NCI-H748 (cell line): ENCODE measurements at regions not wholly inside any gene's neighbourhood (a gene's known extent, or its start where the extent isn't known, plus 50 kb on each side); places are given as distances from the start of the nearest gene placed in this dataset.
A peak's percentile ranks its signal among the peaks of the same experiment; 100 is the strongest.

Experiments
- DNase-seq: peaks from one replicate; lab custom pipeline; 2025; ENCODE audit not compliant: unreplicated experiment; lab: John Stamatoyannopoulos, UW

- no peak for DNase-seq
Measured at GRCh38 chr18:72100465-72101004, 443.6 kb downstream of the CBLN2 start.

GRCh38 chr18:72091369-72091768 lies 452.8 kb downstream of the CBLN2 start:
- DNase-seq: no peak

DNA sequence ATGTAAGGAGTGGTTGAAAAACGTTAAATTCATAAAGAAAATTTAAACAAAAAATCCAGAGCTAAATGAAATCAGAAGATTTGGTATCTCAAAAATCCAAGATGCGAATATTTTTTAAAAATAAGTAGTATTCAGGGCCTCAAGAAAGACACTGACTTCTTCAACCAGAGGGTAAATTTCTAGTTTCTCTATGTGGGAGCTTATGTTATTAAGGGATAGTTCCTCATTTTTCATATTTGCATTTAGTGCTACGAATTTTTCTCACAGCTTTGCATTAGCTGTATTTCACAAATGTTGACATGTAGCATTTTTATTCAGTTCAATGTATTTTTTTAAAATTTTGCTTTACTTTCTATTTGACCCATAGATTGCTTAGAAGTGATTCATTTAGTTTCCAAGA lies 454.7 kb downstream of the CBLN2 start:
- DNase-seq: no peak

- DNase-seq: peak; percentile 76
Measured at GRCh38 chr18:72086421-72086820, 457.7 kb downstream of the CBLN2 start.

DNA sequence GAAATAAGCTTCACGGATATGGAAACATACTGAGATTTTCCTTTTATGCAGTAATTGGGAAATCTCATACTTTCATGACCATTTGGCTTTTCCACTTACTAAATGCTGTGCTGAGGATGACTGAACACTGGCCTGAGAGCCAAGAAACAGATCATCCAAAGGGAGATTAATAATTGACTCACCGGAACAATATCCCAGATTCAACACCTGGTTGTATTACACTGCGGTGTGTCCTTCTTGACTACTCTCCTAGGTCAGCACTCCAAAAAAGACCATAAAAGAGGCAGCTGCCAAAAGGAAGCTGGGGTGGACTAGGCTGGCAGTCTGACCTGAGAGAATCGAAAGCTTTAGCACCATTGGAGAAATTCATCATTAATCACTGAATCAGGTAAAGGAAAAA lies 469.1 kb downstream of the CBLN2 start:
- DNase-seq: no peak

- peak; percentile 74 for DNase-seq
Measured at GRCh38 chr18:72063001-72063400, 481.1 kb downstream of the CBLN2 start.

DNA sequence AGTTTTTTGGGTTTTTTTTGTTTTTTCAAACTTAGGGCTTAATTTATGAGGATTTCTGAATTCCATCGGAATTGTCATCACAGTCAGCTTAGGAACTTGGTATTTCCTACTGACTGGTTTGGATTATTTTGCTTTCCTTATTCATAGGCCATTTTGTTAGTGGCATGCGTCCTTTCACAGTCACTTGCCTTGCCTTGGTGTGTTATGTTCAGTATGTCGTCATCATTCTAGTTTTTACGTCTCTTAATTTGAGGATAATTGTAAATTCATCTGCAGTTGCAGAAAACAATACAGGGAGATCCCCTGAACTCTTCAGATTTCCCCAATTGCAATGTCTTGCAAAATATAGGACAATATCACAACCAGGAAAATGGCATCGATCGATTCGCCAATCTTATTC lies 485.3 kb downstream of the CBLN2 start:
- no peak for DNase-seq

DNA sequence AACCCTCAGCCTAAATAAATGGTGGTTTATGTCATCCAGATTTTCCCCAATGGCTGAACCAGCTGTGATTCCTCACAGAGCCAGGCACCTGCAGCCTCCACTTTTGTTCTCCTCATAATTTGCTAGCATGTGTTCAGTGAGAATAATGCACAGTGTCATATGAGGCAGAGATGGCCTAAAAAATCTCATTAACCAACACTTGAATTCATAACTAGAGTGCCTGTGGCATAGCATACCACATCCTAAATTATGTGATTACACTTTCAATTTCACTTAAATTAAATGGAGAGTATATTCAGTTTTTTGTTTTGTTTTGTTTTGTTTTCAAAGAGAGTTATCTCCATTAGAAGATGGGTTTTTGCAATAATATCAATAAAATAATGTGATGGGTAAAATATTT lies 488.0 kb downstream of the CBLN2 start:
- peak; percentile 48 for DNase-seq

DNA sequence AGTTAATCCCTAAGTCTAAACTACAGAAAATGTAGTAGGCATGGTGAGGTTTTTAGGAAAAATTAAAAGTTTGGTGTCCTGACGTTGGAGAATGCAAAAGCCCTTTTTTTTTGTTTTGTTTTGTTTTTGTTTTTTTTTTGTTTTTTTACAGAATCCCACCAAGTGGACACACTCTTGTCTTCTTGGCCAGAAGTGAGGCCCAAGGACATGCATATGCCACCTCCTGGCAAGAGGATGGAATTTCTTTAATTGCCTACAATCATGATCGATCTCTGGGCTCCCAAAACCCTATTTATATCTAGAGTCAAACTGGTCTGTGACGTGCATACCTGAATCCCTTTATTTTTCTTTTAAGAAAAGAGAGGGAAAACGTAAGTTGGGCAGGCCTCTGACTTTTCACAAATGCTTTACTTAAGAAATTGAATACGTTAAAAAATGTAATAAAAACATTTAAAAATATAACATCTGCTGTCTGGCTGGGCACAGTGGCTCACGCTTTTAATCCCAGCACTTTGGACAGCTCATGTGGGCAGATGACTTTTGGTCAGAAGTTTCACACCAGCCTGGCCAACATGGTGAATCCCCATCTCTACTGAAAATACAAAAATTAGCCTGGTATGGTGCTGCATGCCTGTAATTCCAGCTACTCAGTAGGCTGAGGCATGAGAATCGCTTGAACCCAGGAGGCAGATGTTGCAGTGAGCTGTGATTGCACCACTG lies 502.7 kb downstream of the CBLN2 start:
- DNase-seq: no peak

GRCh38 chr18:72013427-72013850 lies 530.7 kb downstream of the CBLN2 start:
- no peak for DNase-seq

DNA sequence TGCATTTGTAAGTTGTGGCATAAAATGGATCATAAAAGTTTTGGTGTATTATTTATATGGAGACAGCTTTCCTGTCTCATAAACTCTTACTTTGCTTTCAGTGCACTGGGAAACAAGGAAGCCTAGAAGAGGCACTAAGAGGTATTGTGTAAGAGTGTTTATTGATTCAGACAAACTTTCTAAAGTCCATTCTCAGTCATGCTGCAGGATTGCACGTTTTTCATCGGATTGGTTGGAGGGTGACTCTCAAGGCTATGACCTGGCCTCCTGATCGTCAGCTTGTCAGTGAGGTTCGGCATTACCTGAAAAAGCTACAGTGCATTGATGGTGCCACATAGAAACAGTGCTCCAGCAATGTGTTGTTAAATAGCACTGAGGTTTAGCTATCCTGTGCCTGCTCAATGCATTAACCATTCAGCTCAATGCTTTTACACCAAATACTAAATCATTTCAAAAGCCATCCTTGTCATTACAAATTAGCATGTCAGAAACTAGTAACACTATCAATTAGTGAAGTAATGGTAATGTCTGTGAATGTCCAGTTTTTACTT lies 545.5 kb downstream of the CBLN2 start:
- no peak for DNase-seq

DNA sequence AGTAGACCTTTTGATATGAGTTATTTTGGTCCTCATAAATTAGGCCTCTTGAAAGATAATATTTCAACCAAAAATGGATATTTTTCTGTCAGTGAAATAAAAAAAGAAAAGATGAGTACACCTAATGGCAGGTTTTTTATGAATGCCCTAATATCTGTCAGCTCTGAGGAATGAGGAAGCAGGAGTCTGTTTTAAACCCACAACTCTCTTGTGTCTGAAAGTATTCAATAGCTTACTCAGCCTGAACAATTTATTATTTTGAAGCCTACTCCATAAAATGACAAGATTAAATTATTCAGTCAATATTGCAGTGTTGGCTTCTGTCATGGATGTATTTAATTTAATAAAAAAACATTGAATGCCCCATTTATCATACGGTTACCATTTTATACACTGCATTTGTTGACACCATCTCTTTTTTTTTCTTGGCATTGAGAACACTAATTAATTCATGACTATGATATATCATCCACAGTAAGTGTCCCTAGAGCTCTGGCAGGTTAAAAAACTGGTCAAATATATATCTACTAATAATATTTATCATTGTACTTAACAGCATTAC lies 548.2 kb downstream of the CBLN2 start:
- no peak for DNase-seq

DNA sequence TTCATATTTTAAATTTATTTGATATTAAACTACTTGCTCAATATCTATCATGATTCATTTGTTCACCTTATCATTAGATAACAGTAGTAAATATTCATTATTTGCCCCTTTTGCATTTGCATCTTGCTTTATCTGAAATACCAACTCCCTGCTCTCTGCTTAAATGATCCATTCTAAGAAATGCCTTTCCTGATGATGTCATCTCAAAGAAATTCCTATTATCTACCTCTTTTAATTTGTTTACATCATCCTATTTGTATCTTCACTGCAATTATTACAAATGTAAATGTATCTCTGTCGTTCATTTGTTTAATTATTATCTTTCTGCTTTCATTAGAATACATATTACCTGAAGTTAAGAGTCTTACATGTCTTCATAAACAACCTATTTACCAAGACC lies 549.9 kb downstream of the CBLN2 start:
- no peak for DNase-seq

GRCh38 chr18:71989616-71990015 lies 554.5 kb downstream of the CBLN2 start:
- DNase-seq: no peak

- DNase-seq: no peak
Measured at GRCh38 chr18:71986351-71987050, 557.6 kb downstream of the CBLN2 start.

DNA sequence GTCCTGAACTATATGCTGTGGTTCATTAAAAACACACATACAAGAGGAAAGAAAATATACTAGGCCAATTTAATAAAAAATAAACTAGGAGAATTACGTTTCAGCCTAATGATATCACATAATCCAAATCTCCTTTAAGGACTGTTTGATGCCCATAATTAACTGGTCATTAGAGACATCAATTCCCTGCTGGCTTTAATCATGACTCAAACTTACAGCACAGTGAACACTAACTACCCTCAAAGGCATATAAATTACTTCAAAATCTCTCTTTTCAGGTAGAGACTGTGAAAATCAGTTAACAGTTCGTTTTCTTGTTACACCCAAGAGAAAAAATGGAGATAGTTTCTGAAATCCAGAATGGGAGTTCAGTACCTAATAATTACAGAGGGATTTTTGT lies 567.4 kb downstream of the CBLN2 start:
- no peak for DNase-seq

GRCh38 chr18:71966791-71967190 lies 577.4 kb downstream of the CBLN2 start:
- no peak for DNase-seq

DNA sequence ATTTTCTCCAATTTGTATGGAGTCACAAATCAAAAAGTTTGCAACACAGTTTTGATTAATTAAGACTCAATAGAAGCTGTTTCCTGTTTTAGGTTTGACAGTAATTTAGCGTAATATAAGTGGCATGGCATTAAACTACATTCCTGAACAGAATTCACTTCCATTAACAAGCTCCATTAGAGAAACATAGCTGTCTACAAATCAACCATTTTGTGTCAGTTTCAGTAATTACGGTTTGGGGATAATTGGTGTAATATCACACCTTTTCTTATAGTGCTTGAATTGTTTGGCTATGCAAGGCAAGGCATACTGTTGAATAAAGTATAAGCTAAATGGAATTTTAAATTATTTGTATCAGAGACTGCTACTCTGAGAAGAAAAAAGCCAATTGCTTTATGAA lies 585.5 kb downstream of the CBLN2 start:
- DNase-seq: no peak

- DNase-seq: no peak
Measured at GRCh38 chr18:71951001-71951400, 593.1 kb downstream of the CBLN2 start.

DNA sequence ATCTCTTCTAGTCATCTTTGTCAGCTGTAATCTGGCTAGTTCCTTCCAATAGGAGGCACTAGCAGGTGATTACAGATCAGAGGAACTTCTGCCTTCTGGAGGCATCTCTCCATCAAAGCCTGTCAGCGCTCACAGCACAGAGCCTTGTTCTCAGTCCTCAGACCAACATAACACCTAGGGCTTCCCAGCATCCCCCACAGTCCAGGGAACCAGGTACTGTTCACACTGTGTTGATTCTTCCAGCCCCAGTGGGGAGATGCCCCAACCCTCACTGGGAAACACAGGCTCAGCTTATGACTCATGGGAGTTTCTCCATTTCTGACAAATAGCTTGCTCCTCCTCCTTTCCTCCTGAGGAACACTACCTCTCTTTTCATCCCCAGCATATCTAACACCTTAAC lies 601.7 kb downstream of the CBLN2 start:
- no peak for DNase-seq

DNA sequence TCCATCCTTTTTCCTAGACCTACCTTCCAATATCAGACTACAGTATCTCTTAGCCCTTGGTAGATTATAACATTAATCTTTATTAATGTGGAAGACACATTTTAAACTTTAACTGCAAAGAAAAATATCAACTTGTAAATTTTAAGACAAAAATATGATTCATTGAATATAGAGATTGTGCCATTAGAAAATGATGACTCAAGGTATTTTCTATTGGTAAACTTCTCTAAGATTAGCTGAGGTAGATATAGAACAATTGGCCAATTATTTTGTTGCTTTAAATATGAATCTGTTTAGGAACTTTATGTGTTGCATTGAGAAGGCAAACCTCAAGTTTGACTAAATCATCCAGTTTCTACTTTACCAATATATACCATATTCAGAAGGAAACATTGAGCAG lies 604.7 kb downstream of the CBLN2 start:
- DNase-seq: no peak

DNA sequence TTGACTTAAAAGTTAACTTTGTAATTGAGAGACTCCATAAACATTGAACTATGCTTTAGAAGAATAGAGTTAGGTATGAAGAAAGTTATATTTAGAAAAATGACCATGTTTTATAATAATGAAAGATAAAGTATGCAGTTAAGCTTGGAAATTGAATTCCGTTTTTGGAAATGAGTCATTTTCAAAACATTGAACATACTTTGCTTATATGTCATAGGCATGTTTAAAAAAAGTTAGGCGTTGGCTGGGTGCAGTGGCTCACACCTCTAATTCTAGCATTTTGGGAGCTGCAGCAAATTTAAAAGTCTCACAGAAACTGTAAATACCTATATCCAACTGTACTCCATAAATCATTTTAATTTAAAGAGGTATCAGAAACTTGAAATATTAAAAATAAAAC lies 607.4 kb downstream of the CBLN2 start:
- DNase-seq: no peak
